ENCODE measurements at regions not wholly inside any gene's neighbourhood (a gene's known extent, or its start where the extent isn't known, plus 50 kb on each side); places are given as distances from the start of the nearest gene placed in this dataset.
A peak's percentile ranks its signal among the peaks of the same experiment; 100 is the strongest.

DNA sequence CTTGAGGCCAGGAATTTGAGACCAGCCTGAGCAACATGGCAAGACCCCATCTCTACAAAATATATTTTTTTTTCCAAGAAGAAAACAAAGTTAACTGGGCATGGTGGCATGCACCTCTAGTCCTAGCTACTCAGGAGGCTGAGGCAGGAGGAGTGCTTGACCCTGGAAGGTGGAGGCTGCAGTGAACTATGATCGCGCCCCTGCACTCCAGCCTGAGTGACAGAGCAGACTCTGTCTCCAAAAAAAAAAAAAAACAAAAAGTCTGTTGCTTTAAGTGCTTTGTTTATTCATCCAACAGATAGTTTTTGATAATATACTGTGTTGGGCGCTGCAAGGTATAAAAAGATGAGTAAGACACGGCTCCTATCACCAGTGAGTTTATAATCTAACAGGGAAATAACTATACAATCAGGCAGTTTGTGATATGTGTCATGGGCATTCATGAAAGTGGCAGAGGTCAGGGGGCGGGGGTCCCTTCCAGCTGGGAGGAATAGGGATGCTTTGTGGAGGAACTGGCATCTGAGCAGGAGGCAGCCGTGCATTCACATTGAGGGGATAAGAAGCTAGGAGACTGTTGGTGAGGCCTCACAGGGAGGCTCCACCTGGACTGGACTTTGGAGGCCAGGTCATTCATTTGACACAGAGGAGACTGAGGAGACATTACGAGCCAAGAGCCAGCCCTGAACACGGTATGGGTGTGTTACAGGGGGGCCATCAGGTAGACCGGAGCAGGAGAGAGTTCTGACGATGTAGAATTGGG, 67.3 kb upstream of the ERRFI1 start:
- intact Hi-C loops (cut with micrococcal nuclease), result no loop called here
- no peaks in the 10 kb centered on the region for H4K20me1 ChIP-seq (ENCODE audit: low read length)
- H3K9me2 ChIP-seq (replicated peaks; ENCODE audit: low read length), result no peaks in the 10 kb centered on the region
- ChIA-PET POLR2A (ENCODE audit: unreplicated experiment) (interaction anchor here (1.1 kb wide), 1 partner anchor 146 kb away, joined by 5 read pairs; no protein-coding TSS in a partner anchor), CTCF (no interaction called here)
- DNase-seq (no peak), ATAC-seq (no peak)
- TF ChIP-seq EZH2 (IDR thresholded peaks at IDR 0.05; ENCODE audit: low read length, unreplicated experiment) (no peak), EZH2phosphoT487 (IDR thresholded peaks at IDR 0.05; ENCODE audit: borderline replicate concordance, low read length) (no peak), CTCF (conservative IDR thresholded peaks at IDR 0.05; ENCODE audit: low read depth, low read length) (no peak)
- H3K4me3 ChIP-seq (ENCODE audit: low read length), result no peak overlapping the region
- BruUV-seq (replicated peaks), result no TSS peak
- H3K36me3 ChIP-seq (ENCODE audit: low read depth, low read length), result no peaks in the 10 kb centered on the region
- peak overlapping the region; percentile 92; the same call in 1 of the 2 replicates for H3K9ac ChIP-seq (ENCODE audit: low read length)
- peaks cover 22% of the 10 kb centered on the region for H3F3A ChIP-seq (ENCODE audit: low read length, unreplicated experiment)
- H3K27me3 ChIP-seq (ENCODE audit: low read length), result no peaks in the 10 kb centered on the region
- no peak overlapping the region for H3K4me2 ChIP-seq (ENCODE audit: low read length)
- 0 out of 2 replicates have a peak, but pooled peaks cover 4% of the 10 kb centered on the region for H3K79me2 ChIP-seq (ENCODE audit: low read length)
- no peak overlapping the region for H2AFZ ChIP-seq (ENCODE audit: low read length)
- no peaks in the 10 kb centered on the region for H3K9me3 ChIP-seq (ENCODE audit: low read length)
- H3K27ac ChIP-seq (ENCODE audit: low read length), result peak overlapping the region; percentile 98
- H3K4me1 ChIP-seq (ENCODE audit: insufficient read depth, low read length), result peaks cover 82% of the 10 kb centered on the region

- DNase-seq (no peak), ATAC-seq (no peak)
- POLR2A ChIA-PET (ENCODE audit: unreplicated experiment), result no interaction called here
- intact Hi-C loops (cut with micrococcal nuclease), result no loop called here
- Histone ChIP-seq H3K79me2 (ENCODE audit: low read length) (0 out of 2 replicates have a peak, but pooled peaks cover 4% of the 10 kb centered on the region), H2AFZ (ENCODE audit: low read length) (no peak overlapping the region), H3K27me3 (ENCODE audit: low read length) (no peaks in the 10 kb centered on the region), H3K9me2 (replicated peaks; ENCODE audit: low read length) (no peaks in the 10 kb centered on the region), H3K9ac (ENCODE audit: low read length) (no peak overlapping the region), H4K20me1 (ENCODE audit: low read length) (no peaks in the 10 kb centered on the region), H3K27ac (ENCODE audit: low read length) (0 out of 2 replicates have a peak overlapping the region, but pooled peaks have one; percentile 1), H3K36me3 (ENCODE audit: low read depth, low read length) (no peaks in the 10 kb centered on the region), H3K9me3 (ENCODE audit: low read length) (no peaks in the 10 kb centered on the region), H3K4me2 (ENCODE audit: low read length) (no peak overlapping the region), H3F3A (ENCODE audit: low read length, unreplicated experiment) (peaks cover 22% of the 10 kb centered on the region), H3K4me1 (ENCODE audit: insufficient read depth, low read length) (peaks cover 74% of the 10 kb centered on the region), H3K4me3 (ENCODE audit: low read length) (no peak overlapping the region)
- no TSS peak for BruUV-seq (replicated peaks)
- TF ChIP-seq CTCF (conservative IDR thresholded peaks at IDR 0.05; ENCODE audit: low read depth, low read length), result no peak
- no peak for TF ChIP-seq EZH2 (IDR thresholded peaks at IDR 0.05; ENCODE audit: low read length, unreplicated experiment)
- TF ChIP-seq EZH2phosphoT487 (IDR thresholded peaks at IDR 0.05; ENCODE audit: borderline replicate concordance, low read length), result no peak
- CTCF ChIA-PET, result no interaction called here
Measured at GRCh38 chr1:8092657-8093056, 66.5 kb upstream of the ERRFI1 start.

- TF ChIP-seq EZH2phosphoT487 (IDR thresholded peaks at IDR 0.05; ENCODE audit: borderline replicate concordance, low read length), result no peak
- ATAC-seq, result no peak
- Histone ChIP-seq H3K27ac (ENCODE audit: low read length) (peak overlapping the region; percentile 98), H2AFZ (ENCODE audit: low read length) (no peak overlapping the region), H3K9ac (ENCODE audit: low read length) (peak overlapping the region; percentile 83), H3K9me3 (ENCODE audit: low read length) (no peaks in the 10 kb centered on the region), H3K27me3 (ENCODE audit: low read length) (no peaks in the 10 kb centered on the region), H3F3A (ENCODE audit: low read length, unreplicated experiment) (peaks cover 18% of the 10 kb centered on the region), H3K79me2 (ENCODE audit: low read length) (0 out of 2 replicates have a peak, but pooled peaks cover 4% of the 10 kb centered on the region), H3K36me3 (ENCODE audit: low read depth, low read length) (no peaks in the 10 kb centered on the region), H3K4me3 (ENCODE audit: low read length) (no peak overlapping the region), H3K4me2 (ENCODE audit: low read length) (no peak overlapping the region), H3K9me2 (replicated peaks; ENCODE audit: low read length) (no peaks in the 10 kb centered on the region), H4K20me1 (ENCODE audit: low read length) (no peaks in the 10 kb centered on the region), H3K4me1 (ENCODE audit: insufficient read depth, low read length) (peaks cover 67% of the 10 kb centered on the region)
- BruUV-seq (replicated peaks), result no TSS peak
- ChIA-PET CTCF (no interaction called here), POLR2A (ENCODE audit: unreplicated experiment) (interaction anchor here (0.6 kb wide), 1 partner anchor 42 kb away, joined by 17 read pairs; no protein-coding TSS in a partner anchor)
- no peak for DNase-seq
- intact Hi-C loops (cut with micrococcal nuclease), result no loop called here
Measured at GRCh38 chr1:8091691-8092090, 65.6 kb upstream of the ERRFI1 start.
